GM18858 (cell line): ENCODE measurements at regions not wholly inside any gene's neighbourhood (a gene's known extent, or its start where the extent isn't known, plus 50 kb on each side); places are given as distances from the start of the nearest gene placed in this dataset.

Experiments used
- ATAC-seq: cut with Tn5 transposase; IDR thresholded peaks from one replicate; pipeline ENCODE4 v1.9.1; 2021; ENCODE audit not compliant: unreplicated experiment

GRCh38 chr11:95450547-95451123 lies 219.6 kb upstream of the SESN3 start:
- ATAC-seq, result no peak

- ATAC-seq, result no peak
Observed at GRCh38 chr11:95445746-95446333, 214.8 kb upstream of the SESN3 start.

GRCh38 chr11:95444309-95445241 lies 213.6 kb upstream of the SESN3 start:
- ATAC-seq, result no peak

- ATAC-seq, result peak; percentile 68
Observed at GRCh38 chr11:95443386-95443785, 212.4 kb upstream of the SESN3 start.

- ATAC-seq, result no peak
Observed at GRCh38 chr11:95442531-95443050, 211.6 kb upstream of the SESN3 start.

- ATAC-seq, result no peak
Observed at GRCh38 chr11:95435628-95436353, 204.8 kb upstream of the SESN3 start.

- ATAC-seq, result no peak
Observed at GRCh38 chr11:95435192-95435591, 204.2 kb upstream of the SESN3 start.

GRCh38 chr11:95434489-95435057 lies 203.6 kb upstream of the SESN3 start:
- no peak for ATAC-seq

GRCh38 chr11:95434009-95434408 lies 203.0 kb upstream of the SESN3 start:
- no peak for ATAC-seq

- no peak for ATAC-seq
Observed at GRCh38 chr11:95432714-95433503, 201.9 kb upstream of the SESN3 start.

GRCh38 chr11:95429376-95429907 lies 198.4 kb upstream of the SESN3 start:
- ATAC-seq, result no peak

GRCh38 chr11:95426823-95427462 lies 195.9 kb upstream of the SESN3 start:
- ATAC-seq, result no peak

GRCh38 chr11:95419915-95420314 lies 188.9 kb upstream of the SESN3 start:
- ATAC-seq, result no peak

GRCh38 chr11:95418916-95419315 lies 187.9 kb upstream of the SESN3 start:
- ATAC-seq, result no peak

- ATAC-seq, result no peak
Observed at GRCh38 chr11:95417832-95418231, 186.8 kb upstream of the SESN3 start.

- ATAC-seq, result no peak
Observed at GRCh38 chr11:95415837-95416304, 184.9 kb upstream of the SESN3 start.

- ATAC-seq, result no peak
Observed at GRCh38 chr11:95414217-95414616, 183.2 kb upstream of the SESN3 start.

GRCh38 chr11:95413761-95414160 lies 182.8 kb upstream of the SESN3 start:
- ATAC-seq, result no peak

- ATAC-seq, result no peak
Observed at GRCh38 chr11:95413021-95413420, 182.0 kb upstream of the SESN3 start.
